ENCODE measurements at regions not wholly inside any gene's neighbourhood (a gene's known extent, or its start where the extent isn't known, plus 50 kb on each side); places are given as distances from the start of the nearest gene placed in this dataset.

DNA sequence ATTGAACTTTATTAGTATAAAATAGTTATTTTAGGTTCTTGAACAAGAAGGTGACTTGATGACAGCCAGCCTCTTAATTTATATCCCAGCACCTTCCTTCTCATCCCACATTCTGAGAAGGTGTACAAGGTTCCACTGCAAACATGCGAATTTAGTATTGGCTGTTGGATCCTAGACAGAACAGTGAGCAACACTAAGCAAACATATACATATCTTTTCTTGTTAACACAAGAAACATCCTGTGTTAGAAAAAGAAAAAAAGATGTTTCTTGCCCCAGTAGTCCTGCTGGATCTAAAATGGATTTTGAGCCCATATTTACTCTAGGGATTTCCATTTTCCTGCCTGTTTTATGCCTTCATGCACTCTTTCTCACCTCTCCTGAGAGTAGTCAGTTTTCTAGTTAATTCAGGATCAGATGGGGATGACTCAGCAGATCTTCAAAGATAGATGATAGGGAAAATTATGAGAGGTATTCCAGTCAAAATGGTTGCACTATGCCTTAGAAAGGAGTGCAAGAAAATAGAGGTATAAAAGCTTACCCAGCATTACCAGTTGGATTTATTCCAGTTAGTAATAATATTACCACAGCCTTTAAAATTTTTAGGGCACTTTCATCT lies 336.5 kb downstream of the MEIS1 start:
- DNase-seq (ENCODE audit: low read depth in 1 of 2, low spot score in 1 of 2) = no peak
- Histone ChIP-seq H3K27me3 (ENCODE audit: insufficient read depth, poor library complexity, severe bottlenecking) (peaks cover 2% of the 10 kb centered on the region), H3K4me3 (replicated peaks; ENCODE audit: insufficient read depth, low read length) (no peak overlapping the region), H3K27ac (replicated peaks) (no peak overlapping the region)
- TF ChIP-seq POLR2AphosphoS5 (IDR thresholded peaks at IDR 0.05; ENCODE audit: low read depth) = no peak
- no peak for TF ChIP-seq SPI1 (IDR thresholded peaks at IDR 0.05; ENCODE audit: borderline replicate concordance, low read depth)
- no peak for TF ChIP-seq REST (IDR thresholded peaks at IDR 0.05; ENCODE audit: insufficient replicate concordance, low read depth)
- no peak for TF ChIP-seq GABPA (IDR thresholded peaks at IDR 0.05; ENCODE audit: low read depth)
- TF ChIP-seq, protein P1, sequence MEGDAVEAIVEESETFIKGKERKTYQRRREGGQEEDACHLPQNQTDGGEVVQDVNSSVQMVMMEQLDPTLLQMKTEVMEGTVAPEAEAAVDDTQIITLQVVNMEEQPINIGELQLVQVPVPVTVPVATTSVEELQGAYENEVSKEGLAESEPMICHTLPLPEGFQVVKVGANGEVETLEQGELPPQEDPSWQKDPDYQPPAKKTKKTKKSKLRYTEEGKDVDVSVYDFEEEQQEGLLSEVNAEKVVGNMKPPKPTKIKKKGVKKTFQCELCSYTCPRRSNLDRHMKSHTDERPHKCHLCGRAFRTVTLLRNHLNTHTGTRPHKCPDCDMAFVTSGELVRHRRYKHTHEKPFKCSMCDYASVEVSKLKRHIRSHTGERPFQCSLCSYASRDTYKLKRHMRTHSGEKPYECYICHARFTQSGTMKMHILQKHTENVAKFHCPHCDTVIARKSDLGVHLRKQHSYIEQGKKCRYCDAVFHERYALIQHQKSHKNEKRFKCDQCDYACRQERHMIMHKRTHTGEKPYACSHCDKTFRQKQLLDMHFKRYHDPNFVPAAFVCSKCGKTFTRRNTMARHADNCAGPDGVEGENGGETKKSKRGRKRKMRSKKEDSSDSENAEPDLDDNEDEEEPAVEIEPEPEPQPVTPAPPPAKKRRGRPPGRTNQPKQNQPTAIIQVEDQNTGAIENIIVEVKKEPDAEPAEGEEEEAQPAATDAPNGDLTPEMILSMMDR (IDR thresholded peaks at IDR 0.05; ENCODE audit: insufficient read depth, low read length) = no peak

DNA sequence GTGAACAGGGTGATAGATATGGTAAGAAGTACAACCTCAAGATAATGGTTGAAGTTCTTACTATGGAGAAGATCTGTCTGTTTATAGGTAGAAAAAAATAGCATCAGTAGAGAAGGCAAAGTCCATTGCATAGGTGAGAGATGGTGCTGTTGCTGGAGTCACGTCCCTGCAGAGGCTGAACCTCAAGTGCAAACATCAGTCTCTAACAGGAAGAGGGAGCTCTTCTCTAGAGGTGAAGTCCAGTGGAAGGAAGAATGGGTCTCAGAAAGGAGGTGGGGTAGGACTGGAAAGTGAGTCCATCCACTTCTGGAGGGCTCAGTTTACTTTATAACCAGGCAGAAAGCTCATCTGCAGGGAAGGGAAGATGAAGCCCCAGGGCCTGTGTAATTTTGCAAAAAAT lies 337.7 kb downstream of the MEIS1 start:
- DNase-seq (ENCODE audit: low read depth in 1 of 2, low spot score in 1 of 2) = no peak
- TF ChIP-seq, protein P1 (IDR thresholded peaks at IDR 0.05; ENCODE audit: insufficient read depth, low read length) = no peak
- TF ChIP-seq GABPA (IDR thresholded peaks at IDR 0.05; ENCODE audit: low read depth) (no peak), POLR2AphosphoS5 (IDR thresholded peaks at IDR 0.05; ENCODE audit: low read depth) (no peak), SPI1 (IDR thresholded peaks at IDR 0.05; ENCODE audit: borderline replicate concordance, low read depth) (no peak), REST (IDR thresholded peaks at IDR 0.05; ENCODE audit: insufficient replicate concordance, low read depth) (no peak)
- H3K27me3 ChIP-seq (ENCODE audit: insufficient read depth, poor library complexity, severe bottlenecking) = peaks cover 2% of the 10 kb centered on the region
- no peak overlapping the region for H3K27ac ChIP-seq (replicated peaks)
- H3K4me3 ChIP-seq (replicated peaks; ENCODE audit: insufficient read depth, low read length) = no peak overlapping the region

DNA sequence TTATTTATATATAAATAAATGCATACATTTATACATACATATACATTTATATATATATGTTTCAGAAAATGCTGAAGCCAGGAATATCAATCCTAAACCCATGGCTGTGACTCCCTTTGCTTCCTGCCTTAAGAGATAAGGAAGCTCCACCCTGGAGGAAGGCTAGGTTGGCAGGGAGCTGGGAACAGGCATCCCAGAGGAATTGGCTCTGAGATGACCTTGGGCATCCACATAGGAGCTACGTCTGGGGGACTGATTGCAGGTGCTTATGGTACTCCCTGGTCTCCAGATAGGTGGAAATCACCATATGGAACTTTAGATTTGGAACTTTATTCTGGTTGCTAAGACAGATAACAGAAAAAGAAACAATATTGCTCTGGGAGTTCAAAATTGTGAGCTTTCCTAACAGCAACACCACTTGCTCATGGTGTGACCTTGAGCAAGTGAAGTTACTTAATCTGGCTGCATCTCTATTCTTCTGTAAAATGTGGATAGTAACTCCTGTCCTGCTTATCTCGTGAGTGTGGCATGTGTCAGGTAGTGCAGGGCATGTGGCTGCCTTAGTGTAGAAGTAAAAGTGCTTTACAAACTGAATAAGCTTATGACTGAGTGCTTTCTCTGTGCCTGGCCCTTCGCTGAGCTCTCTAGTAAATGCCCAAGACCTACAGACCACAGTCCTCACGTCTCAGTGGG lies 341.0 kb downstream of the MEIS1 start:
- DNase-seq (ENCODE audit: low read depth in 1 of 2, low spot score in 1 of 2) = no peak
- H3K27ac ChIP-seq (replicated peaks) = no peak overlapping the region
- no peak overlapping the region for H3K4me3 ChIP-seq (replicated peaks; ENCODE audit: insufficient read depth, low read length)
- TF ChIP-seq SPI1 (IDR thresholded peaks at IDR 0.05; ENCODE audit: borderline replicate concordance, low read depth) (no peak), REST (IDR thresholded peaks at IDR 0.05; ENCODE audit: insufficient replicate concordance, low read depth) (no peak), GABPA (IDR thresholded peaks at IDR 0.05; ENCODE audit: low read depth) (no peak), POLR2AphosphoS5 (IDR thresholded peaks at IDR 0.05; ENCODE audit: low read depth) (no peak)
- TF ChIP-seq, protein P1 (IDR thresholded peaks at IDR 0.05; ENCODE audit: insufficient read depth, low read length) = no peak
- peaks cover 2% of the 10 kb centered on the region for H3K27me3 ChIP-seq (ENCODE audit: insufficient read depth, poor library complexity, severe bottlenecking)
